Epithelial cell of proximal tubule (primary cell): ENCODE measurements at regions not wholly inside any gene's neighbourhood (a gene's known extent, or its start where the extent isn't known, plus 50 kb on each side); places are given as distances from the start of the nearest gene placed in this dataset.

ENCODE experiments used
- DNase-seq: peaks from one replicate; pipeline ENCODE4 v3.0.0-alpha.2; 2011; ENCODE audit warnings: low read depth
- H3K4me3 ChIP-seq: 2 replicates; pipeline ENCODE4 v1.5.1; 2011; ENCODE audit warnings: low read depth, mild to moderate bottlenecking, low read length
- TF ChIP-seq, protein P1 (sequence below): conservative IDR thresholded peaks from 2 replicates; pipeline ENCODE4 v1.5.1; 2012; ENCODE audit warnings: low read depth, mild to moderate bottlenecking, low read length

- TF ChIP-seq, protein P1, sequence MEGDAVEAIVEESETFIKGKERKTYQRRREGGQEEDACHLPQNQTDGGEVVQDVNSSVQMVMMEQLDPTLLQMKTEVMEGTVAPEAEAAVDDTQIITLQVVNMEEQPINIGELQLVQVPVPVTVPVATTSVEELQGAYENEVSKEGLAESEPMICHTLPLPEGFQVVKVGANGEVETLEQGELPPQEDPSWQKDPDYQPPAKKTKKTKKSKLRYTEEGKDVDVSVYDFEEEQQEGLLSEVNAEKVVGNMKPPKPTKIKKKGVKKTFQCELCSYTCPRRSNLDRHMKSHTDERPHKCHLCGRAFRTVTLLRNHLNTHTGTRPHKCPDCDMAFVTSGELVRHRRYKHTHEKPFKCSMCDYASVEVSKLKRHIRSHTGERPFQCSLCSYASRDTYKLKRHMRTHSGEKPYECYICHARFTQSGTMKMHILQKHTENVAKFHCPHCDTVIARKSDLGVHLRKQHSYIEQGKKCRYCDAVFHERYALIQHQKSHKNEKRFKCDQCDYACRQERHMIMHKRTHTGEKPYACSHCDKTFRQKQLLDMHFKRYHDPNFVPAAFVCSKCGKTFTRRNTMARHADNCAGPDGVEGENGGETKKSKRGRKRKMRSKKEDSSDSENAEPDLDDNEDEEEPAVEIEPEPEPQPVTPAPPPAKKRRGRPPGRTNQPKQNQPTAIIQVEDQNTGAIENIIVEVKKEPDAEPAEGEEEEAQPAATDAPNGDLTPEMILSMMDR, result no peak
- H3K4me3 ChIP-seq, result no peak overlapping the region
- DNase-seq, result no peak
These were observed 103.7 kb upstream of the MVB12B start for GRCh38 chr9:126222835-126223431.

DNA sequence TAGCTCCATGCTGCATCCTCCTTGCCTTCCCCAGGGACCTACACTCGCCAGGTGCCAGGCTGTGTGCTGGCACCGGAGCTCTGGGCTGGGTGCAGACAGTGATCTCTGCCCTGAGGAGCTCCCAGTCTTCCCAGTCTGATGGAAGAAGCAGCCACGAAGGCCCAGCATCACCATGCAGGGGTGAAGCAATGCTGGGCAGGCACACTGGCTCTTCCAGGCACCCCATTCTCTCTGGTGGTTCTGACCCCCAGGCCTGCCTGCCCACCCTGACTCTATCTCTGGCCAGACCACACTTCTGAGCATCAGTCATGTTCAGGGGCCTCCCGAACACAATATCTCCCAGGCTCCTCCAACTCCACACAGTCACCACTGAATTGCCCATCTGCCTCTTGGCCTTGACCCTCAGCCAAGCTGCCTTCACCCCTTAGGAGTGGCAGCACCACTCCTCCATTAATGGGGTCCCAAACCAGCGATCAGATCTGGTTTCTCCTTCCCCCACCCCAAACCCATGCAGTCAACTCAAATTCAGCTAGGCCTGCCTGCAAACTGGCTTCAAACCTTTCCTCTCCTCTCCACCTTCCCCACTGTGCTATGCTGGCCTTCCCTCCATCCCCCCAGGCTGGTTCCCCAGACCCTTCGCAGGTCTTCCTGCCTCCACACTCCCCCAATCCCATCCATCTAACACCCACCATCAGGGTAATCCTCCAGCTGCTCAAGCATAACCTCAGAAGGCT, 102.7 kb upstream of the MVB12B start:
- DNase-seq, result no peak
- TF ChIP-seq, protein P1, result no peak
- no peak overlapping the region for H3K4me3 ChIP-seq

DNA sequence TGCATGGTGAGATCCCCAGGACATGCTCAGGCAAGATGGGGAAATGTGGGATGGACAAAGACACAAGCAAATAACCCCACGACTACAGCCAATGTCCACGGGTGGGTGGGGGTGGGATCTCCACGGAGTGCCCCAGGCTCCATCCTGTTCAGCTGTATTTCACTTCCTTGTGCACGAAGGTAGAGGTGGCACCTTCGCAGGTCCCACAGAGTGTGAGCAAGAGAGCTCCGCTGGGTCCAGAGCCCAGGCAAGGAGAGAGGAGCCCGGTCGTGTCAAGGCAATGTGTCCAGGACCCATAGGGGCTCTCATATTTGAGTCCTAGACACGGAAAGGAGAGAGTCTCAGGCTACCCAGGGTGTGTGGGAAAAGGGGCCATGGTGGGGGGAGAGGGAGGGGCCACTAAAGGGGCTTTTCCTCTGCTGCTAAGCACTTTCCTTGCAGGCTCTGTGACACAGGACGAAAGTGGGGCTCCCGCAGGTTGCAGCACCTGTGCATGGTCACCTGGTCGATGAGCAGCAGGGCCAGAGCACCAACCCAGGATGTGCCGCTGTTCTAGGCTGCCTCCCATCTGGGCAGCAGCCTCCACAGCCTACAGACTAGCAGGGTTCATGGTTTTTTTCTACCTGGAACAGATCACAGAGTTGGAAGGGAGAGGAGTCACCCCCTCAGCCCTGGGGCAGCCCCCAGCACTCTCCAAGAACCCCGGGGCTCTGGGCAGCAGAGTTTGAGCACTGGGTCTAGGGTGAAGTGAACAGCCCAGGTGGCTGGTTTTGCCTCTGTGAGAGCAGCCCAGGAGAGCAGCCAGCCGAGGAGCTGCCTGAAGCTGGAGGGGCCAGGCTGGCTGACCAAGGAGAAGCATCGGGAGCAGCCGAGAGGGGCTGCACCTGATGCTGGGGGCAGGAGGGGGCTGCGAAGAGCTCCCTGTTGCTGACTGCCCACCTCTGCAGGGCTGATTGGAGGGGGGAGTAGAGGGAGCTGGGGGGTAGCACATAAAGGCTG, 100.7 kb upstream of the MVB12B start:
- no peak for DNase-seq
- TF ChIP-seq, protein P1, result no peak
- no peak overlapping the region for H3K4me3 ChIP-seq

- no peak overlapping the region for H3K4me3 ChIP-seq
- DNase-seq, result no peak
- TF ChIP-seq, protein P1, result no peak
These were observed 99.4 kb upstream of the MVB12B start for GRCh38 chr9:126226991-126227936.

DNA sequence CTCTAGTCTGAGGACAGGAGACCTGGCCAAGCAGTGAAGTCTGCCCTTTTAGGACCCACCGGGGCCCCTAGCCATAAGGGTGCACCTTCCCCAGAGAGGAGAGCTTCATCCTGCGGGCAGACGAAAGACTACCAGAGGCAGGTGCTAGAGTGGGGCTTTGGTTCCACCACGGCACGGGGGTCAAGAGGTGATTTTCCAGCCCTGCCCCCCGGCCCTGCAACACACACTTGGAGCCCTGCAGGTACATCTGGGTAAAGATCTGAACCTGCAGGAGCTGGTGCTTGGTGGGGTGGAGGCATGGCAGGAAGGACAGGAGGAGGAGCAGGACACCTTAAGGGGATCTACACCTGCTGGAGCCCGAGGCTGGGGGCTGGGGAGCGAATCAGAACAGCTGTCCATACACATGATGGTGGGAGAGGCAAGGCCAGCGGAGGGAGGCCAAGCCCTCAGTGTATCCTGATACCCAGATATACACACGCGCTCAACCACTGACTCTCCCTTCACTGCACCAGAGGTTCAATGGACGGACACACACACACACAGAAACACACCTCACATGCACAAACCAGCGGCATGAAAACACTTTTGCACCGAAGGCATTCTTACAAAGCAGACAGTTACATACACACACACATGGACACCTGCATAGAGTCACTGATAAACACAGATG, 98.4 kb upstream of the MVB12B start:
- no peak for DNase-seq
- TF ChIP-seq, protein P1, result no peak
- no peak overlapping the region for H3K4me3 ChIP-seq
